ENCODE measurements at regions not wholly inside any gene's neighbourhood (a gene's known extent, or its start where the extent isn't known, plus 50 kb on each side); places are given as distances from the start of the nearest gene placed in this dataset.
"Not testable (repeated sequence)": the region's sequence is repeated elsewhere in the genome, so short reads cannot be mapped to it uniquely, and the experiment has no call there.

GRCh38 chr14:52146504-52146903, 77.6 kb upstream of the NID2 start:
- ChIA-PET RAD21 (ENCODE audit: low non-redundant PET in 1 of 2, low total read pairs in 2 of 2, uncharacterized antibody in 2 of 2, unreplicated experiment in 2 of 2) (no interaction called here), CTCF (interaction anchor here (1.5 kb wide), 1 partner anchor 126 kb away, joined by 5 read pairs; no protein-coding TSS in a partner anchor), POLR2A (no interaction called here)
- no peak for DNase-seq (ENCODE audit: low read depth, low spot score)
- H3K36me3 ChIP-seq (ENCODE audit: control insufficient read depth in 1 of 2, insufficient read depth in 2 of 2, low read length in 2 of 2), result no peaks in the 10 kb centered on the region
- H2AFZ ChIP-seq (ENCODE audit: low read depth, low read length, poor library complexity, severe bottlenecking), result no peak overlapping the region
- no peak overlapping the region for H3K9ac ChIP-seq (ENCODE audit: low read length)
- peaks cover 8% of the 10 kb centered on the region; the same call in 1 of the 2 replicates for H3K27me3 ChIP-seq (ENCODE audit: insufficient read depth, low read length)
- no peaks in the 10 kb centered on the region for H3K4me1 ChIP-seq (ENCODE audit: control insufficient read depth in 1 of 2, insufficient read depth in 2 of 2, low read length in 2 of 2)
- no peak for ATAC-seq
- no TSS peak for BruUV-seq (replicated peaks)
- H3K9me2 ChIP-seq (ENCODE audit: insufficient read depth), result no peaks in the 10 kb centered on the region
- intact Hi-C loops (cut with micrococcal nuclease), result loop anchor here (5.0 to 10.0 kb wide), 2 partner anchors 128 to 326 kb away; no protein-coding TSS in a partner anchor
- H3K4me2 ChIP-seq (ENCODE audit: low read length), result no peak overlapping the region
- H3K9me3 ChIP-seq (ENCODE audit: control insufficient read depth in 1 of 2, insufficient read depth in 1 of 2, low read depth in 1 of 2, low read length in 2 of 2), result no peaks in the 10 kb centered on the region
- H4K20me1 ChIP-seq (ENCODE audit: insufficient read depth), result no peaks in the 10 kb centered on the region
- no peak overlapping the region for H3K27ac ChIP-seq (ENCODE audit: low read depth, low read length)
- no peak for TF ChIP-seq YY1 (IDR thresholded peaks at IDR 0.05; ENCODE audit: extremely low read depth, insufficient replicate concordance, low read depth, low read length)
- TF ChIP-seq REST (IDR thresholded peaks at IDR 0.05; ENCODE audit: low read depth), result no peak
- no peak for TF ChIP-seq EGR1 (IDR thresholded peaks at IDR 0.05; ENCODE audit: low read depth)
- no peak for TF ChIP-seq MAX (IDR thresholded peaks at IDR 0.05)
- no peak for TF ChIP-seq EZH2phosphoT487 (IDR thresholded peaks at IDR 0.05; ENCODE audit: borderline replicate concordance)
- TF ChIP-seq JUND (IDR thresholded peaks at IDR 0.05), result no peak
- TF ChIP-seq FOSL1 (IDR thresholded peaks at IDR 0.05; ENCODE audit: low read depth), result no peak
- no peak for TF ChIP-seq RAD21 (IDR thresholded peaks at IDR 0.05; ENCODE audit: low read depth)
- H3K4me3 ChIP-seq (replicated peaks in 1 of 2; ENCODE audit: low read depth in 1 of 2, low read length in 2 of 2), result no peak overlapping the region
- no peaks in the 10 kb centered on the region for H3K79me2 ChIP-seq (ENCODE audit: insufficient read depth, low read length)

- H3K9me3 ChIP-seq (ENCODE audit: control insufficient read depth in 1 of 2, insufficient read depth in 1 of 2, low read depth in 1 of 2, low read length in 2 of 2); POLR2A ChIA-PET; H3K4me3 ChIP-seq (replicated peaks in 1 of 2; ENCODE audit: low read depth in 1 of 2, low read length in 2 of 2); H3K4me1 ChIP-seq (ENCODE audit: control insufficient read depth in 1 of 2, insufficient read depth in 2 of 2, low read length in 2 of 2); H3K27ac ChIP-seq (ENCODE audit: low read depth, low read length); H3K79me2 ChIP-seq (ENCODE audit: insufficient read depth, low read length); H3K27me3 ChIP-seq (ENCODE audit: insufficient read depth, low read length); H3K36me3 ChIP-seq (ENCODE audit: control insufficient read depth in 1 of 2, insufficient read depth in 2 of 2, low read length in 2 of 2); H2AFZ ChIP-seq (ENCODE audit: low read depth, low read length, poor library complexity, severe bottlenecking); RAD21 ChIA-PET (ENCODE audit: low non-redundant PET in 1 of 2, low total read pairs in 2 of 2, uncharacterized antibody in 2 of 2, unreplicated experiment in 2 of 2); H3K9ac ChIP-seq (ENCODE audit: low read length); ATAC-seq; H4K20me1 ChIP-seq (ENCODE audit: insufficient read depth); BruUV-seq (replicated peaks); H3K4me2 ChIP-seq (ENCODE audit: low read length); DNase-seq (ENCODE audit: low read depth, low spot score); H3K9me2 ChIP-seq (ENCODE audit: insufficient read depth): not testable (repeated sequence)
- CTCF ChIA-PET, result interaction anchor here (1.2 kb wide), 1 partner anchor 129 kb away, joined by 3 read pairs; no protein-coding TSS in a partner anchor
- intact Hi-C loops (cut with micrococcal nuclease), result loop anchor here (10.0 kb wide), 1 partner anchor 131 kb away; no protein-coding TSS in a partner anchor
Observed at GRCh38 chr14:52144099-52144498, 75.2 kb upstream of the NID2 start.

Measured in HCT116 (cell line).